H1 (cell line): ENCODE measurements at regions not wholly inside any gene's neighbourhood (a gene's known extent, or its start where the extent isn't known, plus 50 kb on each side); places are given as distances from the start of the nearest gene placed in this dataset.

Source experiments
- CTCF ChIP-seq, 3 experiments: IDR thresholded peaks; 1 replicate in 2 of 3; 2 replicates in 1 of 3; pipeline versions ENCODE4 v1.5.1 to v1.6.1; 2011; ENCODE audit warnings: low read length in 3 of 3, mild to moderate bottlenecking in 3 of 3, inconsistent platforms in 2 of 3, low read depth in 1 of 3, moderate library complexity in 1 of 3; ENCODE audit not compliant: insufficient read depth in 1 of 3; ENCODE audit errors: control extremely low read depth in 1 of 3
- RAD21 ChIP-seq, 2 experiments: IDR thresholded peaks in 1 of 2; conservative IDR thresholded peaks in 1 of 2; 2 replicates each; pipeline ENCODE4 v1.6.1; 2011; ENCODE audit warnings: low read depth in 2 of 2, low read length in 2 of 2, improper control_type of control experiment in 1 of 2, inconsistent platforms in 1 of 2, mild to moderate bottlenecking in 1 of 2, moderate library complexity in 1 of 2

GRCh38 chr2:30349691-30350090 lies 97.4 kb upstream of the LCLAT1 start (continued):
- no peak for TF ChIP-seq CTCF (IDR thresholded peaks at IDR 0.05; ENCODE audit: control extremely low read depth in 1 of 3, insufficient read depth in 1 of 3, low read depth in 1 of 3, low read length in 3 of 3)
- TF ChIP-seq RAD21 (IDR thresholded peaks at IDR 0.05 in 1 of 2, conservative IDR thresholded peaks at IDR 0.05 in 1 of 2; ENCODE audit: low read depth in 2 of 2, low read length in 2 of 2): no peak
